Liver (tissue), 8 donors: ENCODE measurements at regions not wholly inside any gene's neighbourhood (a gene's known extent, or its start where the extent isn't known, plus 50 kb on each side); places are given as distances from the start of the nearest gene placed in this dataset.

Experiments
- DNase-seq: peaks from one replicate; pipeline ENCODE4 v3.0.0-alpha.2; 2017; ENCODE audit warnings: low spot score
- H3K27ac ChIP-seq, 2 donors: one replicate each; pipeline ENCODE4 v1.7.0; 2013; ENCODE audit warnings: inconsistent platforms in 2 of 2, low read length in 2 of 2, control low read depth in 1 of 2, low read depth in 1 of 2, mild to moderate bottlenecking in 1 of 2
- H3K27me3 ChIP-seq, 4 donors: one replicate each; pipeline versions ENCODE4 v1.6.1 to v1.7.0; 2013; ENCODE audit warnings: low read length in 3 of 4, inconsistent platforms in 1 of 4, mild to moderate bottlenecking in 1 of 4, moderate library complexity in 1 of 4; ENCODE audit not compliant: control insufficient read depth in 4 of 4, insufficient read depth in 4 of 4
- H3K36me3 ChIP-seq, 4 donors: one replicate each; pipeline versions ENCODE4 v1.6.1 to v1.7.0; 2013; ENCODE audit warnings: low read length in 3 of 4, mild to moderate bottlenecking in 3 of 4, low read depth in 1 of 4, moderate library complexity in 1 of 4; ENCODE audit not compliant: control insufficient read depth in 4 of 4, insufficient read depth in 3 of 4
- H3K4me1 ChIP-seq, 4 donors: one replicate each; pipeline versions ENCODE4 v1.6.1 to v1.7.0; 2013; ENCODE audit warnings: low read length in 3 of 4, mild to moderate bottlenecking in 3 of 4, moderate library complexity in 1 of 4; ENCODE audit not compliant: control insufficient read depth in 4 of 4, insufficient read depth in 4 of 4
- H3K4me3 ChIP-seq, 3 donors: one replicate each; pipeline versions ENCODE4 v1.6.1 to v1.7.0; 2013; ENCODE audit warnings: low read length in 3 of 3, control low read depth in 1 of 3, low read depth in 1 of 3, mild to moderate bottlenecking in 1 of 3
- H3K9ac ChIP-seq, 2 donors: one replicate each; pipeline ENCODE4 v1.7.0; 2013; ENCODE audit warnings: low read length in 2 of 2, mild to moderate bottlenecking in 2 of 2, moderate library complexity in 2 of 2, control low read depth in 1 of 2, low read depth in 1 of 2
- H3K9me3 ChIP-seq, 4 donors: one replicate each; pipeline versions ENCODE4 v1.6.1 to v1.7.0; 2013; ENCODE audit warnings: low read length in 3 of 4; ENCODE audit not compliant: control insufficient read depth in 4 of 4
- EGR1 ChIP-seq, 2 donors: IDR thresholded peaks; 2 replicates each; pipeline ENCODE4 v1.6.1; 2016 to 2018; ENCODE audit warnings: antibody characterized with exemption in 2 of 2, low read depth in 2 of 2
- FOXA1 ChIP-seq: IDR thresholded peaks from 2 replicates; pipeline ENCODE4 v1.6.1; 2016; ENCODE audit warnings: antibody characterized with exemption
- FOXA2 ChIP-seq: IDR thresholded peaks from 2 replicates; pipeline ENCODE4 v1.6.1; 2016; ENCODE audit warnings: antibody characterized with exemption
- GABPA ChIP-seq, 2 donors: IDR thresholded peaks in 1 of 2; conservative IDR thresholded peaks in 1 of 2; 2 replicates each; pipeline ENCODE4 v1.6.1; 2016; ENCODE audit warnings: antibody characterized with exemption in 2 of 2, mild to moderate bottlenecking in 1 of 2, moderate library complexity in 1 of 2
- HNF4A ChIP-seq, 2 donors: conservative IDR thresholded peaks; 2 replicates each; pipeline ENCODE4 v1.6.1; 2016; ENCODE audit warnings: antibody characterized with exemption in 2 of 2, mild to moderate bottlenecking in 2 of 2
- HNF4G ChIP-seq: IDR thresholded peaks from 2 replicates; pipeline ENCODE4 v1.6.1; 2016; ENCODE audit warnings: antibody characterized with exemption
- JUND ChIP-seq, 2 donors: IDR thresholded peaks; 2 replicates each; pipeline ENCODE4 v1.6.1; 2016; ENCODE audit warnings: antibody characterized with exemption in 2 of 2
- NR2F2 ChIP-seq: IDR thresholded peaks from 2 replicates; pipeline ENCODE4 v1.6.1; 2016; ENCODE audit warnings: antibody characterized with exemption
- RAD21 ChIP-seq, 2 donors: IDR thresholded peaks; 2 replicates each; pipeline ENCODE4 v1.6.1; 2016; ENCODE audit warnings: antibody characterized with exemption in 2 of 2, mild to moderate bottlenecking in 2 of 2
- RXRA ChIP-seq, 2 donors: IDR thresholded peaks; 2 replicates each; pipeline ENCODE4 v1.6.1; 2017 to 2018; ENCODE audit warnings: antibody characterized with exemption in 2 of 2, mild to moderate bottlenecking in 1 of 2
- SP1 ChIP-seq: IDR thresholded peaks from 2 replicates; pipeline ENCODE4 v1.6.1; 2018; ENCODE audit warnings: antibody characterized with exemption, mild to moderate bottlenecking
- TAF1 ChIP-seq: conservative IDR thresholded peaks from 2 replicates; pipeline ENCODE4 v1.6.1; 2016; ENCODE audit warnings: antibody characterized with exemption, mild to moderate bottlenecking
- YY1 ChIP-seq: IDR thresholded peaks from 2 replicates; pipeline ENCODE4 v1.6.1; 2016; ENCODE audit warnings: antibody characterized with exemption, mild to moderate bottlenecking
- WGBS: extraction: QIAGEN DNeasy Blood & Tissue Kit; methylation state at CpG from one replicate; pipeline ENCODE4 v1.1.7; 2013; 5-methylcytosine and 5-hydroxymethylcytosine counted together
- TF ChIP-seq, protein P1 (sequence below): IDR thresholded peaks from 2 replicates; pipeline ENCODE4 v1.6.1; 2016; ENCODE audit warnings: antibody characterized with exemption
- TF ChIP-seq, protein P2 (sequence below): IDR thresholded peaks from 2 replicates; pipeline ENCODE4 v1.6.1; 2016; ENCODE audit warnings: antibody characterized with exemption, mild to moderate bottlenecking
- TF ChIP-seq, protein P3 (sequence below): IDR thresholded peaks from 2 replicates; pipeline ENCODE4 v1.6.1; 2016; ENCODE audit warnings: antibody characterized with exemption
- TF ChIP-seq, protein P4 (sequence below): fragments of 150-350 bp; IDR thresholded peaks from 2 replicates; pipeline ENCODE4 v1.5.1; 2017; ENCODE audit warnings: improper control_type of control experiment, low read depth, low read length; ENCODE audit not compliant: missing input control
- donor health status: healthy.
- donor health status: healthy.
- donor health status: healthy.
- donor health status: healthy.
- donor health status: healthy.

DNA sequence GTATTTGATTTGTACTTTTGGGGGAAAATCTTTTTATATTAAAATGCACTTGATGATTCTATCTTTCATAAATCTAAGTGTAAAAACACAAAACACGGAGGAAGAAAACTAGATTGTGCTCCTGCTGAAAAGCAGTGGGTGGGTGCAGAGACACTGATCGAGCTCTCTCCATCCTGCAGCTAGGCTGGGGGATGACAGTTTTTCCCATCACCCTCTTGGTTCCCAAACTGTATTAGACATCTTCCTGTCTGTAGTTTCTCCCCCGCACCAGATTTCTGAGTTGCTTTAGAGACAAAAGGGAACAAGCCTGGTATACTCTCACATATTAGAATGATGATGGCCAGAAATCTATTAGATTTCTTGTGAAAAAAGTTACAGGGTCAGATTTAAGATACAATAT lies 99.6 kb downstream of the FAM114A2 start:
- no peaks in the 10 kb centered on the region for H3K4me1 ChIP-seq
- no peaks in the 10 kb centered on the region for H3K27me3 ChIP-seq
- WGBS: 85% methylated on average over 3 of the region's 3 CpGs
- H3K4me3 ChIP-seq: no peak overlapping the region
- H3K36me3 ChIP-seq: no peaks in the 10 kb centered on the region
- no peak overlapping the region for H3K9ac ChIP-seq
- no peak for DNase-seq
- H3K27ac ChIP-seq: no peak overlapping the region
- peaks cover 12 to 27% (median 22%) of the 10 kb centered on the region in 4 donors for H3K9me3 ChIP-seq
- no peak for TF ChIP-seq FOXA2
- TF ChIP-seq, protein P1, sequence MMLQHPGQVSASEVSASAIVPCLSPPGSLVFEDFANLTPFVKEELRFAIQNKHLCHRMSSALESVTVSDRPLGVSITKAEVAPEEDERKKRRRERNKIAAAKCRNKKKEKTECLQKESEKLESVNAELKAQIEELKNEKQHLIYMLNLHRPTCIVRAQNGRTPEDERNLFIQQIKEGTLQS: no peak
- TF ChIP-seq, protein P2, sequence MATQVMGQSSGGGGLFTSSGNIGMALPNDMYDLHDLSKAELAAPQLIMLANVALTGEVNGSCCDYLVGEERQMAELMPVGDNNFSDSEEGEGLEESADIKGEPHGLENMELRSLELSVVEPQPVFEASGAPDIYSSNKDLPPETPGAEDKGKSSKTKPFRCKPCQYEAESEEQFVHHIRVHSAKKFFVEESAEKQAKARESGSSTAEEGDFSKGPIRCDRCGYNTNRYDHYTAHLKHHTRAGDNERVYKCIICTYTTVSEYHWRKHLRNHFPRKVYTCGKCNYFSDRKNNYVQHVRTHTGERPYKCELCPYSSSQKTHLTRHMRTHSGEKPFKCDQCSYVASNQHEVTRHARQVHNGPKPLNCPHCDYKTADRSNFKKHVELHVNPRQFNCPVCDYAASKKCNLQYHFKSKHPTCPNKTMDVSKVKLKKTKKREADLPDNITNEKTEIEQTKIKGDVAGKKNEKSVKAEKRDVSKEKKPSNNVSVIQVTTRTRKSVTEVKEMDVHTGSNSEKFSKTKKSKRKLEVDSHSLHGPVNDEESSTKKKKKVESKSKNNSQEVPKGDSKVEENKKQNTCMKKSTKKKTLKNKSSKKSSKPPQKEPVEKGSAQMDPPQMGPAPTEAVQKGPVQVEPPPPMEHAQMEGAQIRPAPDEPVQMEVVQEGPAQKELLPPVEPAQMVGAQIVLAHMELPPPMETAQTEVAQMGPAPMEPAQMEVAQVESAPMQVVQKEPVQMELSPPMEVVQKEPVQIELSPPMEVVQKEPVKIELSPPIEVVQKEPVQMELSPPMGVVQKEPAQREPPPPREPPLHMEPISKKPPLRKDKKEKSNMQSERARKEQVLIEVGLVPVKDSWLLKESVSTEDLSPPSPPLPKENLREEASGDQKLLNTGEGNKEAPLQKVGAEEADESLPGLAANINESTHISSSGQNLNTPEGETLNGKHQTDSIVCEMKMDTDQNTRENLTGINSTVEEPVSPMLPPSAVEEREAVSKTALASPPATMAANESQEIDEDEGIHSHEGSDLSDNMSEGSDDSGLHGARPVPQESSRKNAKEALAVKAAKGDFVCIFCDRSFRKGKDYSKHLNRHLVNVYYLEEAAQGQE: no peak
- TF ChIP-seq FOXA1: no peak
- TF ChIP-seq HNF4G: no peak
- TF ChIP-seq JUND (IDR thresholded peaks at IDR 0.05): no peak
- no peak for TF ChIP-seq TAF1
- TF ChIP-seq NR2F2: no peak
- TF ChIP-seq, protein P3, sequence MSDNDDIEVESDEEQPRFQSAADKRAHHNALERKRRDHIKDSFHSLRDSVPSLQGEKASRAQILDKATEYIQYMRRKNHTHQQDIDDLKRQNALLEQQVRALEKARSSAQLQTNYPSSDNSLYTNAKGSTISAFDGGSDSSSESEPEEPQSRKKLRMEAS: no peak
- no peak for TF ChIP-seq RXRA (IDR thresholded peaks at IDR 0.05)
- no peak for TF ChIP-seq EGR1 (IDR thresholded peaks at IDR 0.05; ENCODE audit: low read depth in 2 of 2)
- TF ChIP-seq, protein P4, sequence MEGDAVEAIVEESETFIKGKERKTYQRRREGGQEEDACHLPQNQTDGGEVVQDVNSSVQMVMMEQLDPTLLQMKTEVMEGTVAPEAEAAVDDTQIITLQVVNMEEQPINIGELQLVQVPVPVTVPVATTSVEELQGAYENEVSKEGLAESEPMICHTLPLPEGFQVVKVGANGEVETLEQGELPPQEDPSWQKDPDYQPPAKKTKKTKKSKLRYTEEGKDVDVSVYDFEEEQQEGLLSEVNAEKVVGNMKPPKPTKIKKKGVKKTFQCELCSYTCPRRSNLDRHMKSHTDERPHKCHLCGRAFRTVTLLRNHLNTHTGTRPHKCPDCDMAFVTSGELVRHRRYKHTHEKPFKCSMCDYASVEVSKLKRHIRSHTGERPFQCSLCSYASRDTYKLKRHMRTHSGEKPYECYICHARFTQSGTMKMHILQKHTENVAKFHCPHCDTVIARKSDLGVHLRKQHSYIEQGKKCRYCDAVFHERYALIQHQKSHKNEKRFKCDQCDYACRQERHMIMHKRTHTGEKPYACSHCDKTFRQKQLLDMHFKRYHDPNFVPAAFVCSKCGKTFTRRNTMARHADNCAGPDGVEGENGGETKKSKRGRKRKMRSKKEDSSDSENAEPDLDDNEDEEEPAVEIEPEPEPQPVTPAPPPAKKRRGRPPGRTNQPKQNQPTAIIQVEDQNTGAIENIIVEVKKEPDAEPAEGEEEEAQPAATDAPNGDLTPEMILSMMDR: no peak

DNA sequence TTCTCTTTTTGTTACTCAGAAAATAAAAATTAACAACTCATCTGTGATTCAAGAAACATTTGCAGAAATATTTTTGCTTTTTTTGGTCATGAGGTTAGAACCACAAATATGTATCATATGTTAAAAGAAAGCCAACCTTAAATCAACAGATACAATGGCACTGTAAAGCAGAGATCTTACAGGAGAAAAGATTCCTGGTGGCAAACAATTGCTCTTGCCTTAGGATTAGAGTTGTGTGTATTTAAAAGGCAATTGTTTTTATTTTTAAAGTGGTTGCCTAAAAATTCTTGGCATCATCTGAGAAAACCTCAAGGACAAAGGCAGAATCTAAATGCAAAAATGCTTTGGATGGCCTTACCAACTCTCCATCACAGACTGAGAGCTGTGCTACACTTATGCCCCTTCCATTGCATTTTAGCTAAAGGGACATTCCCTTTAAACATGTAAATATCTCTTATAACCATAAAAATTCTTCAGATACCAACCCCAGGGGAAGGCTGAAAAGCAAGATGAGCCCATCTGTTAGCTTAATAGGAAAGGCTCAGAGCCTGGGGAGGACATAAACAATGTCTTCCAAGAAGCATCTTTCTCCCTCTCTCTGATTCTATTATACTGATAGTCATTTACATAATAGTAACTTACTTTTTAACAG lies 100.4 kb downstream of the FAM114A2 start:
- peaks cover 12 to 31% (median 23%) of the 10 kb centered on the region in 4 donors for H3K9me3 ChIP-seq
- TF ChIP-seq TAF1 (no peak), GABPA (IDR thresholded peaks at IDR 0.05 in 1 of 2, conservative IDR thresholded peaks at IDR 0.05 in 1 of 2) (no peak), RAD21 (IDR thresholded peaks at IDR 0.05) (no peak), FOXA1 (no peak), HNF4A (conservative IDR thresholded peaks at IDR 0.05) (no peak), NR2F2 (no peak), FOXA2 (no peak), EGR1 (IDR thresholded peaks at IDR 0.05; ENCODE audit: low read depth in 2 of 2) (no peak), YY1 (no peak), SP1 (no peak)
- TF ChIP-seq, protein P4: no peak
- TF ChIP-seq, protein P2: no peak
- TF ChIP-seq, protein P3: no peak
- TF ChIP-seq, protein P1: no peak

More for the DNA sequence above, 100.4 kb downstream of the FAM114A2 start:
- Histone ChIP-seq H3K36me3 (no peaks in the 10 kb centered on the region), H3K27ac (no peak overlapping the region), H3K9ac (no peak overlapping the region), H3K4me3 (no peak overlapping the region), H3K27me3 (no peaks in the 10 kb centered on the region), H3K4me1 (no peaks in the 10 kb centered on the region)
- DNase-seq: no peak
